Ovary (tissue), 7 donors: ENCODE measurements at regions not wholly inside any gene's neighbourhood (a gene's known extent, or its start where the extent isn't known, plus 50 kb on each side); places are given as distances from the start of the nearest gene placed in this dataset.

Experiments used
- DNase-seq, 5 donors: peaks; one replicate each; pipeline ENCODE4 v3.0.0-alpha.2; 2019 to 2020
- H3K27ac ChIP-seq, 2 donors: fragments of 200-600 bp; one replicate each; pipeline versions ENCODE4 v1.5.1 to v1.8.0; 2019 to 2022
- H3K27me3 ChIP-seq: fragments of 200-600 bp; one replicate; pipeline ENCODE4 v1.8.0; 2022
- H3K36me3 ChIP-seq: fragments of 200-600 bp; sonication (generic); one replicate; pipeline ENCODE4 v1.5.1; 2019
- H3K4me1 ChIP-seq: one replicate; pipeline ENCODE4 v1.8.1; 2013; ENCODE audit warnings: mild to moderate bottlenecking, moderate library complexity; ENCODE audit not compliant: insufficient read depth
- H3K4me3 ChIP-seq: fragments of 200-600 bp; sonication (generic); one replicate; pipeline ENCODE4 v1.5.1; 2017
- H3K9me3 ChIP-seq, 2 donors: fragments of 200-600 bp in 1 of 2; sonication (generic) in 1 of 2; one replicate each; pipeline versions ENCODE4 v1.5.1 to v1.8.1; 2013 to 2019; ENCODE audit warnings: mild to moderate bottlenecking in 1 of 2, moderate library complexity in 1 of 2
- CTCF ChIP-seq, 3 donors: fragments of 450-650 bp in 2 of 3; fragments of 200-600 bp in 1 of 3; IDR thresholded peaks; one replicate each; pipeline versions ENCODE4 v1.5.1 to v1.8.0; 2016 to 2022; ENCODE audit warnings: antibody characterized with exemption in 3 of 3, mild to moderate bottlenecking in 1 of 3
- EP300 ChIP-seq: sonication (generic); formaldehyde crosslinking; IDR thresholded peaks from one replicate; pipeline ENCODE4 v1.6.1; 2017; ENCODE audit warnings: antibody characterized with exemption
- POLR2A ChIP-seq: fragments of 450-650 bp; IDR thresholded peaks from one replicate; pipeline ENCODE4 v1.6.1; 2017; ENCODE audit warnings: antibody characterized with exemption, mild to moderate bottlenecking, moderate library complexity
- WGBS, 3 donors: extraction: QIAGEN DNeasy Blood & Tissue Kit in 1 of 3; methylation state at CpG; one replicate each; pipeline versions ENCODE4 v1.1.5 to v1.1.7; 2013 to 2017; 5-methylcytosine and 5-hydroxymethylcytosine counted together
- intact Hi-C, 4 donors: fragments of 100-400 bp; cut with DNase I; formaldehyde crosslinking; loops; one replicate each; pipeline versions ENCODE4 v1.11.0 to v1.15.1; 2022 to 2023
- donor health status: DM: no; HTN: no; CAD: no; lungs with moderate emphysema.
- donor health status: DM: no; HTN: no; CAD: no.
- donor health status: Bipolar disorder and iron deficiency.
- donor health status: DM: no; HTN: no; CAD: no.
- donor health status: DM: yes; HTN: yes; CAD: no.

- no peaks in the 10 kb centered on the region for H3K27me3 ChIP-seq
- H3K4me1 ChIP-seq, result no peaks in the 10 kb centered on the region
- H3K27ac ChIP-seq, result no peak overlapping the region
- intact Hi-C loops, result no loop called here
- no peaks in the 10 kb centered on the region for H3K36me3 ChIP-seq
- DNase-seq, result no peak
- 39 to 97% (median 90%) methylated on average over 1 of the region's 1 CpG for WGBS, 3 donors
- TF ChIP-seq CTCF (IDR thresholded peaks at IDR 0.05) (no peak), EP300 (no peak), POLR2A (no peak)
- no peaks in the 10 kb centered on the region for H3K9me3 ChIP-seq
- no peak overlapping the region for H3K4me3 ChIP-seq
Observed at GRCh38 chr3:82015241-82015640, 253.8 kb upstream of the GBE1 start.

- H3K4me3 ChIP-seq, result no peak overlapping the region
- H3K9me3 ChIP-seq, result no peaks in the 10 kb centered on the region
- TF ChIP-seq POLR2A, result no peak
- TF ChIP-seq EP300, result no peak
- TF ChIP-seq CTCF (IDR thresholded peaks at IDR 0.05), result no peak
- H3K36me3 ChIP-seq, result no peaks in the 10 kb centered on the region
- H3K4me1 ChIP-seq, result no peaks in the 10 kb centered on the region
- H3K27ac ChIP-seq, result no peak overlapping the region
- no peaks in the 10 kb centered on the region for H3K27me3 ChIP-seq
- intact Hi-C loops, result no loop called here
- no peak for DNase-seq
Observed at GRCh38 chr3:82012775-82013174, 251.3 kb upstream of the GBE1 start.

GRCh38 chr3:82011336-82011735 lies 249.9 kb upstream of the GBE1 start:
- H3K27ac ChIP-seq, result no peak overlapping the region
- DNase-seq, result no peak
- intact Hi-C loops, result no loop called here
- no peaks in the 10 kb centered on the region for H3K9me3 ChIP-seq
- H3K36me3 ChIP-seq, result no peaks in the 10 kb centered on the region
- no peaks in the 10 kb centered on the region for H3K4me1 ChIP-seq
- no peak for TF ChIP-seq EP300
- no peak for TF ChIP-seq CTCF (IDR thresholded peaks at IDR 0.05)
- TF ChIP-seq POLR2A, result no peak
- H3K27me3 ChIP-seq, result no peaks in the 10 kb centered on the region
- 14 to 41% (median 18%) methylated on average over 2 of the region's 2 CpGs for WGBS, 3 donors
- H3K4me3 ChIP-seq, result no peak overlapping the region

- H3K9me3 ChIP-seq, result no peaks in the 10 kb centered on the region
- no peaks in the 10 kb centered on the region for H3K4me1 ChIP-seq
- no peak overlapping the region for H3K4me3 ChIP-seq
- no peak for TF ChIP-seq POLR2A
- no peak for TF ChIP-seq CTCF (IDR thresholded peaks at IDR 0.05)
- TF ChIP-seq EP300, result no peak
- WGBS, 3 donors, result 69 to 73% (median 71%) methylated on average over 3 of the region's 3 CpGs
- no peak overlapping the region for H3K27ac ChIP-seq
- DNase-seq, result no peak
- H3K27me3 ChIP-seq, result no peaks in the 10 kb centered on the region
- H3K36me3 ChIP-seq, result no peaks in the 10 kb centered on the region
- intact Hi-C loops, result no loop called here
Observed at GRCh38 chr3:82005266-82005665, 243.8 kb upstream of the GBE1 start.

- 74 to 89% (median 89%) methylated on average over 2 of the region's 2 CpGs for WGBS, 3 donors
- Histone ChIP-seq H3K36me3 (no peaks in the 10 kb centered on the region), H3K27me3 (no peaks in the 10 kb centered on the region), H3K4me3 (no peak overlapping the region), H3K4me1 (no peaks in the 10 kb centered on the region), H3K9me3 (no peaks in the 10 kb centered on the region), H3K27ac (no peak overlapping the region)
- TF ChIP-seq CTCF (IDR thresholded peaks at IDR 0.05), result no peak
- TF ChIP-seq EP300, result no peak
- TF ChIP-seq POLR2A, result no peak
- intact Hi-C loops, result no loop called here
- no peak for DNase-seq
Observed at GRCh38 chr3:82004266-82004665, 242.8 kb upstream of the GBE1 start.
